H9 (cell line): ENCODE measurements at regions not wholly inside any gene's neighbourhood (a gene's known extent, or its start where the extent isn't known, plus 50 kb on each side); places are given as distances from the start of the nearest gene placed in this dataset.
"Not testable (repeated sequence)": the region's sequence is repeated elsewhere in the genome, so short reads cannot be mapped to it uniquely, and the experiment has no call there.

ENCODE experiments used
- DNase-seq: peaks from one replicate; pipeline ENCODE4 v3.0.0-alpha.2; 2017
- H2AFZ ChIP-seq: one replicate; pipeline ENCODE4 v1.6.1; 2013; ENCODE audit warnings: mild to moderate bottlenecking, low read length, control low read depth, moderate library complexity
- H2AK5ac ChIP-seq: 2 replicates; pipeline ENCODE4 v1.6.1; 2013; ENCODE audit warnings: low read length, control low read depth, mixed read lengths; ENCODE audit not compliant: insufficient read length
- H2BK120ac ChIP-seq: one replicate; pipeline ENCODE4 v1.6.1; 2013; ENCODE audit warnings: low read depth, mild to moderate bottlenecking, low read length, control low read depth, inconsistent platforms; ENCODE audit not compliant: poor library complexity, severe bottlenecking
- H2BK12ac ChIP-seq: 2 replicates; pipeline ENCODE4 v1.6.1; 2013; ENCODE audit warnings: low read length, control low read depth, mixed read lengths, low read depth; ENCODE audit not compliant: insufficient read length
- H2BK15ac ChIP-seq: 2 replicates; pipeline ENCODE4 v1.6.1; 2013; ENCODE audit warnings: low read depth, low read length, control low read depth
- H2BK20ac ChIP-seq: one replicate; pipeline ENCODE4 v1.6.1; 2013; ENCODE audit warnings: low read depth, mild to moderate bottlenecking, low read length, control low read depth, inconsistent platforms; ENCODE audit not compliant: poor library complexity, severe bottlenecking
- H2BK5ac ChIP-seq: 2 replicates; pipeline ENCODE4 v1.6.1; 2013; ENCODE audit warnings: low read length, control low read depth, mixed read lengths; ENCODE audit not compliant: insufficient read length
- H3K14ac ChIP-seq: 2 replicates; pipeline ENCODE4 v1.6.1; 2013; ENCODE audit warnings: low read length, control low read depth; ENCODE audit not compliant: insufficient read depth
- H3K18ac ChIP-seq: 2 replicates; pipeline ENCODE4 v1.6.1; 2013; ENCODE audit warnings: low read depth, mild to moderate bottlenecking, mixed read lengths, low read length, control low read depth; ENCODE audit not compliant: insufficient read length
- H3K23ac ChIP-seq: 2 replicates; pipeline ENCODE4 v1.6.1; 2013; ENCODE audit warnings: low read length, control low read depth, mixed read lengths, low read depth; ENCODE audit not compliant: insufficient read length
- H3K23me2 ChIP-seq: 2 replicates; pipeline ENCODE4 v1.6.1; 2013; ENCODE audit warnings: low read depth, mild to moderate bottlenecking, mixed read lengths, low read length, control low read depth; ENCODE audit not compliant: insufficient read length, poor library complexity, severe bottlenecking
- H3K27ac ChIP-seq: 2 replicates; pipeline ENCODE4 v1.5.1; 2013; ENCODE audit warnings: low read length, control low read depth, mixed read lengths, low read depth; ENCODE audit not compliant: insufficient read length
- H3K27me3 ChIP-seq: 2 replicates; pipeline ENCODE4 v1.6.1; 2013; ENCODE audit warnings: low read length, control low read depth, inconsistent platforms; ENCODE audit not compliant: insufficient read depth
- H3K4ac ChIP-seq: 2 replicates; pipeline ENCODE4 v1.6.1; 2013; ENCODE audit warnings: low read depth, mild to moderate bottlenecking, control low read depth, inconsistent platforms, low read length, moderate library complexity
- H3K4me1 ChIP-seq: 2 replicates; pipeline ENCODE4 v1.6.1; 2013; ENCODE audit warnings: low read length, control low read depth, inconsistent platforms; ENCODE audit not compliant: insufficient read depth
- H3K4me2 ChIP-seq: 2 replicates; pipeline ENCODE4 v1.6.1; 2013; ENCODE audit warnings: low read length, control low read depth, mixed read lengths; ENCODE audit not compliant: insufficient read length, insufficient read depth
- H3K56ac ChIP-seq: 2 replicates; pipeline ENCODE4 v1.6.1; 2013; ENCODE audit warnings: low read depth, mild to moderate bottlenecking, mixed read lengths, low read length, control low read depth; ENCODE audit not compliant: insufficient read length
- H3K79me1 ChIP-seq: 2 replicates; pipeline ENCODE4 v1.6.1; 2013; ENCODE audit warnings: low read depth, mild to moderate bottlenecking, moderate library complexity, low read length, control low read depth, inconsistent platforms; ENCODE audit not compliant: insufficient read depth, poor library complexity, severe bottlenecking
- H3K79me2 ChIP-seq: 2 replicates; pipeline ENCODE4 v1.6.1; 2013; ENCODE audit warnings: low read length, control low read depth, inconsistent platforms; ENCODE audit not compliant: insufficient read depth
- H3K9ac ChIP-seq: 2 replicates; pipeline ENCODE4 v1.6.1; 2013; ENCODE audit warnings: low read length, control low read depth, mixed read lengths; ENCODE audit not compliant: insufficient read length; ENCODE audit errors: extremely low read depth
- H3K9me3 ChIP-seq: one replicate; pipeline ENCODE4 v1.6.1; 2013; ENCODE audit warnings: low read depth, low read length, inconsistent platforms; ENCODE audit not compliant: control insufficient read depth
- H3T11ph ChIP-seq: one replicate; pipeline ENCODE4 v1.6.1; 2013; ENCODE audit warnings: mild to moderate bottlenecking, low read length, control low read depth, inconsistent platforms
- H4K20me1 ChIP-seq: one replicate; pipeline ENCODE4 v1.6.1; 2013; ENCODE audit not compliant: control insufficient read depth, insufficient read length, insufficient read depth
- H4K5ac ChIP-seq: 2 replicates; pipeline ENCODE4 v1.6.1; 2013; ENCODE audit warnings: low read depth, mild to moderate bottlenecking, mixed read lengths, low read length, control low read depth; ENCODE audit not compliant: insufficient read length
- H4K8ac ChIP-seq: replicated peaks from 2 replicates; pipeline ENCODE4 v1.6.1; 2013; ENCODE audit warnings: low read length, control low read depth, mixed read lengths, low read depth; ENCODE audit not compliant: insufficient read length
- H4K91ac ChIP-seq: 2 replicates; pipeline ENCODE4 v1.6.1; 2013; ENCODE audit warnings: low read depth, mild to moderate bottlenecking, moderate library complexity, mixed read lengths, low read length, control low read depth; ENCODE audit not compliant: insufficient read length
- H3K27ac Mint-ChIP-seq, 3 experiments: 2 replicates in 2 of 3; 3 replicates in 1 of 3; pipeline ENCODE4 v1.8.0; 2020 to 2021; ENCODE audit warnings: mixed read lengths in 3 of 3, mild to moderate bottlenecking in 1 of 3, moderate library complexity in 1 of 3
- H3K27me3 Mint-ChIP-seq: 2 replicates; pipeline ENCODE4 v1.8.0; 2021; ENCODE audit warnings: low read depth, mild to moderate bottlenecking, moderate library complexity, mixed read lengths
- H3K36me3 Mint-ChIP-seq, 3 experiments: 2 replicates in 2 of 3; 3 replicates in 1 of 3; pipeline ENCODE4 v1.8.0; 2020 to 2021; ENCODE audit warnings: low read depth in 3 of 3, mixed read lengths in 3 of 3; ENCODE audit not compliant: insufficient read depth in 1 of 3
- H3K4me1 Mint-ChIP-seq, 2 experiments: 2 replicates each; pipeline ENCODE4 v1.8.0; 2020; ENCODE audit warnings: mixed read lengths in 2 of 2
- H3K4me3 Mint-ChIP-seq, 2 experiments: 2 replicates in 1 of 2; 3 replicates in 1 of 2; pipeline ENCODE4 v1.8.0; 2020 to 2021; ENCODE audit warnings: mild to moderate bottlenecking in 2 of 2, mixed read lengths in 2 of 2, moderate library complexity in 1 of 2
- H3K9me3 Mint-ChIP-seq, 2 experiments: 2 replicates in 1 of 2; 3 replicates in 1 of 2; pipeline ENCODE4 v1.8.0; 2020; ENCODE audit warnings: mild to moderate bottlenecking in 2 of 2, mixed read lengths in 2 of 2, moderate library complexity in 1 of 2
- CTCF ChIP-seq: fragments of 200-600 bp; sonication (generic); conservative IDR thresholded peaks from 3 replicates; pipeline ENCODE4 v1.8.0; 2021; ENCODE audit warnings: antibody characterized with exemption, mild to moderate bottlenecking
- WGBS: extraction: QIAGEN DNeasy Blood & Tissue Kit; methylation state at CpG from one replicate; pipeline ENCODE4 v1.1.7; 2013; ENCODE audit warnings: missing lambda C conversion rate, low lambda C conversion rate, mixed read lengths; ENCODE audit not compliant: insufficient read length; ENCODE audit errors: extremely low coverage; 5-methylcytosine and 5-hydroxymethylcytosine counted together

GRCh38 chr11:54832676-54833075, 126.0 kb downstream of the OR4A5 start:
- no peak overlapping the region for H3K4ac ChIP-seq
- no peak overlapping the region for H2BK20ac ChIP-seq
- no peak overlapping the region for H2AK5ac ChIP-seq
- H3K18ac ChIP-seq, result no peak overlapping the region
- no peak for TF ChIP-seq CTCF
- H3K23ac ChIP-seq, result no peak overlapping the region
- no peak overlapping the region for H3K4me2 ChIP-seq
- no peak overlapping the region for H3T11ph ChIP-seq
- no peak overlapping the region for H3K56ac ChIP-seq
- H2BK15ac ChIP-seq, result no peak overlapping the region
- H3K27me3 ChIP-seq, result no peaks in the 10 kb centered on the region
- no peak overlapping the region for H4K91ac ChIP-seq
- H2BK12ac ChIP-seq, result no peak overlapping the region
- H3K27ac ChIP-seq, result no peak overlapping the region
- Mint-ChIP-seq H3K9me3 (peaks cover 91 to 95% of the 10 kb centered on the region in 2 experiments), H3K4me1 (no peaks in the 10 kb centered on the region), H3K27me3 (peaks cover 2% of the 10 kb centered on the region; the same call in 1 of the 2 replicates), H3K4me3 (no peak overlapping the region), H3K36me3 (peaks cover 19 to 37% (median 20%) of the 10 kb centered on the region in 3 experiments; a peak in 6 of 7 replicates), H3K27ac (no peak overlapping the region)
- no peaks in the 10 kb centered on the region for H3K79me2 ChIP-seq
- no peak for DNase-seq
- H3K9me3 ChIP-seq, result peaks cover 72% of the 10 kb centered on the region
- H2BK5ac ChIP-seq, result no peak overlapping the region
- H4K8ac ChIP-seq, result no peak overlapping the region
- no CpG with 5 or more reads among the region's 3 CpGs for WGBS
- no peak overlapping the region for H2AFZ ChIP-seq
- H4K20me1 ChIP-seq, result no peaks in the 10 kb centered on the region
- H3K4me1 ChIP-seq, result no peaks in the 10 kb centered on the region
- no peaks in the 10 kb centered on the region for H3K79me1 ChIP-seq
- H2BK120ac ChIP-seq, result no peak overlapping the region
- no peaks in the 10 kb centered on the region for H3K23me2 ChIP-seq
- no peak overlapping the region for H4K5ac ChIP-seq
- H3K9ac ChIP-seq, result no peak overlapping the region
- H3K14ac ChIP-seq, result no peak overlapping the region

- peaks cover 79% of the 10 kb centered on the region for H3K9me3 ChIP-seq
- not testable (repeated sequence) for H3K27ac ChIP-seq, H2BK20ac ChIP-seq, DNase-seq, H3K4me1 Mint-ChIP-seq, H2BK120ac ChIP-seq, H3K27me3 Mint-ChIP-seq, H3K4me1 ChIP-seq, H2BK15ac ChIP-seq, H2BK12ac ChIP-seq, H2AK5ac ChIP-seq, H4K5ac ChIP-seq, H3K14ac ChIP-seq, H3K79me1 ChIP-seq, H3K23me2 ChIP-seq, H3K23ac ChIP-seq, H3K79me2 ChIP-seq, H4K8ac ChIP-seq, H4K20me1 ChIP-seq, H3K56ac ChIP-seq, H3T11ph ChIP-seq, H3K4me2 ChIP-seq, H3K27me3 ChIP-seq, H3K9ac ChIP-seq, H3K18ac ChIP-seq, H2BK5ac ChIP-seq, H3K4ac ChIP-seq, H2AFZ ChIP-seq, H3K27ac Mint-ChIP-seq, H3K4me3 Mint-ChIP-seq, H4K91ac ChIP-seq
- no CpG with 5 or more reads among the region's 3 CpGs for WGBS
- Mint-ChIP-seq H3K36me3 (peaks cover 0 to 22% (median 9%) of the 10 kb centered on the region in 3 experiments), H3K9me3 (peaks cover 95 to 97% of the 10 kb centered on the region in 2 experiments)
Observed at GRCh38 chr11:54855047-54855446, 148.4 kb downstream of the OR4A5 start.
